HCT116 (cell line): ENCODE measurements at regions not wholly inside any gene's neighbourhood (a gene's known extent, or its start where the extent isn't known, plus 50 kb on each side); places are given as distances from the start of the nearest gene placed in this dataset.

Source experiments
- ATAC-seq: fragments of 200-7000 bp; cut with Tn5 transposase; 2 replicates; pipeline ENCODE4 v1.9.1; 2020; ENCODE audit warnings: mild to moderate bottlenecking, moderate library complexity
- BruUV-seq: library from RNA; stranded (reverse); fragments of 400-500 nt; replicated peaks from 2 replicates; lab custom pipeline; 2021; lab: Mats Ljungman, UMichigan
- CTCF ChIA-PET: fragments of 300-600 bp; sonication (Branson Sonifier 250); formaldehyde crosslinking; loops from one replicate; lab custom pipeline; 2021; ENCODE audit warnings: antibody characterized with exemption; lab: Charles Lee
- POLR2A ChIA-PET: fragments of 300-600, 350-600 bp; sonication (Branson Sonifier 250); formaldehyde crosslinking; loops from one replicate; lab custom pipeline; 2021; ENCODE audit warnings: antibody characterized with exemption; lab: Charles Lee
- RAD21 ChIA-PET, 2 experiments: fragments of 300-600 bp; sonication (Branson Sonifier 250); formaldehyde crosslinking; loops; one replicate each; lab custom pipeline; 2023; ENCODE audit warnings: low total read pairs in 2 of 2; ENCODE audit not compliant: uncharacterized antibody in 2 of 2, unreplicated experiment in 2 of 2, low non-redundant PET in 1 of 2; lab: Charles Lee
- DNase-seq: peaks from one replicate; pipeline ENCODE4 v3.0.0-alpha.2; 2010; ENCODE audit warnings: low read depth, low spot score
- H2AFZ ChIP-seq: fragments of 200-600 bp; shearing (Covaris generic), sonication (generic); 2 replicates; pipeline ENCODE4 v1.6.1; 2017; ENCODE audit warnings: low read depth, mixed run types, mixed read lengths, antibody characterized with exemption, low read length; ENCODE audit not compliant: poor library complexity, severe bottlenecking
- H3K27ac ChIP-seq: 2 replicates; pipeline ENCODE4 v1.5.1; 2012; ENCODE audit warnings: low read depth, low read length
- H3K27me3 ChIP-seq: fragments of 200-600 bp; sonication (generic); 2 replicates; pipeline ENCODE4 v1.6.1; 2016; ENCODE audit warnings: mixed run types, low read length, mixed read lengths; ENCODE audit not compliant: insufficient read depth
- H3K36me3 ChIP-seq, 2 experiments: fragments of 200-500 bp in 1 of 2; fragments of 200-600 bp in 1 of 2; sonication (Bioruptor generic) in 1 of 2; sonication (generic) in 1 of 2; 2 replicates each; pipeline versions ENCODE4 v1.5.1 to v1.6.1; 2014 to 2016; ENCODE audit warnings: low read length in 2 of 2, inconsistent platforms in 1 of 2, mixed read lengths in 1 of 2, mixed run types in 1 of 2; ENCODE audit not compliant: insufficient read depth in 2 of 2, control insufficient read depth in 1 of 2
- H3K4me1 ChIP-seq, 2 experiments: fragments of 200-600 bp in 1 of 2; sonication (generic) in 1 of 2; 2 replicates each; pipeline versions ENCODE4 v1.5.1 to v1.6.1; 2012 to 2017; ENCODE audit warnings: low read length in 2 of 2, inconsistent platforms in 1 of 2, mild to moderate bottlenecking in 1 of 2, mixed read lengths in 1 of 2, mixed run types in 1 of 2, moderate library complexity in 1 of 2; ENCODE audit not compliant: insufficient read depth in 2 of 2, control insufficient read depth in 1 of 2
- H3K4me2 ChIP-seq: fragments of 200-600 bp; sonication (generic); 2 replicates; pipeline ENCODE4 v1.6.1; 2017; ENCODE audit warnings: mixed run types, low read length, mixed read lengths
- H3K4me3 ChIP-seq, 2 experiments: fragments of 200-600 bp in 1 of 2; sonication (generic) in 1 of 2; replicated peaks in 1 of 2; 2 replicates each; pipeline ENCODE4 v1.5.1; 2011 to 2016; ENCODE audit warnings: low read length in 2 of 2, control low read depth in 1 of 2, low read depth in 1 of 2, mild to moderate bottlenecking in 1 of 2, mixed read lengths in 1 of 2, mixed run types in 1 of 2
- H3K79me2 ChIP-seq: fragments of 200-600 bp; sonication (generic); 2 replicates; pipeline ENCODE4 v1.6.1; 2017; ENCODE audit warnings: mild to moderate bottlenecking, mixed run types, low read length, moderate library complexity, mixed read lengths; ENCODE audit not compliant: insufficient read depth
- H3K9ac ChIP-seq: fragments of 200-600 bp; sonication (generic); 2 replicates; pipeline ENCODE4 v1.6.1; 2016; ENCODE audit warnings: low read length, mixed read lengths
- H3K9me2 ChIP-seq: fragments of 200-600 bp; sonication (generic), shearing (Covaris generic); 2 replicates; pipeline ENCODE4 v1.6.1; 2017; ENCODE audit warnings: mixed run types, mild to moderate bottlenecking, moderate library complexity; ENCODE audit not compliant: insufficient read depth
- H3K9me3 ChIP-seq, 2 experiments: fragments of 200-500 bp in 1 of 2; fragments of 200-600 bp in 1 of 2; sonication (Bioruptor generic) in 1 of 2; sonication (generic) in 1 of 2; 2 replicates each; pipeline ENCODE4 v1.6.1; 2014 to 2017; ENCODE audit warnings: low read length in 2 of 2, mixed read lengths in 2 of 2, inconsistent platforms in 1 of 2, low read depth in 1 of 2, mild to moderate bottlenecking in 1 of 2, mixed run types in 1 of 2, moderate library complexity in 1 of 2; ENCODE audit not compliant: control insufficient read depth in 1 of 2, insufficient read depth in 1 of 2
- H4K20me1 ChIP-seq: fragments of 200-600 bp; sonication (generic), shearing (Covaris generic); 2 replicates; pipeline ENCODE4 v1.6.1; 2017; ENCODE audit warnings: mixed run types, mild to moderate bottlenecking, moderate library complexity; ENCODE audit not compliant: insufficient read depth
- CBX3 ChIP-seq: IDR thresholded peaks from 2 replicates; pipeline ENCODE4 v1.6.1; 2012; ENCODE audit warnings: low read depth
- EGR1 ChIP-seq: IDR thresholded peaks from 2 replicates; pipeline ENCODE4 v1.6.1; 2012; ENCODE audit warnings: low read depth
- ELF1 ChIP-seq: IDR thresholded peaks from 2 replicates; pipeline ENCODE4 v1.6.1; 2012; ENCODE audit warnings: low read depth, borderline replicate concordance
- EZH2 ChIP-seq: fragments of 200-600 bp; sonication (generic); IDR thresholded peaks from 2 replicates; pipeline ENCODE4 v1.6.1; 2017; ENCODE audit warnings: antibody characterized with exemption, mixed run types
- POLR2AphosphoS5 ChIP-seq: IDR thresholded peaks from 2 replicates; pipeline ENCODE4 v1.6.1; 2011; ENCODE audit warnings: mild to moderate bottlenecking, low read depth, low read length, moderate library complexity
- SIN3A ChIP-seq: IDR thresholded peaks from 2 replicates; pipeline ENCODE4 v1.6.1; 2012; ENCODE audit warnings: low read depth
- TCF7L2 ChIP-seq: IDR thresholded peaks from 2 replicates; pipeline ENCODE4 v1.7.0; 2011; ENCODE audit warnings: borderline replicate concordance, inconsistent platforms; ENCODE audit not compliant: insufficient read depth, insufficient read length; ENCODE audit errors: extremely low read depth
- ZNF274 ChIP-seq: fragments of 200-500 bp; sonication (Bioruptor generic); IDR thresholded peaks from 2 replicates; pipeline ENCODE4 v1.6.1; 2014; ENCODE audit warnings: mild to moderate bottlenecking, low read depth, low read length, inconsistent platforms
- intact Hi-C: fragments of 100-400 bp; cut with micrococcal nuclease; formaldehyde crosslinking; loops from 2 replicates; pipeline ENCODE4 v1.10.0; 2022
- TF ChIP-seq, protein P1 (sequence below): IDR thresholded peaks from 2 replicates; pipeline ENCODE4 v1.6.1; 2011; ENCODE audit warnings: mild to moderate bottlenecking, low read length, moderate library complexity; ENCODE audit not compliant: insufficient replicate concordance; ENCODE audit errors: extremely low read depth
- TF ChIP-seq, protein P2 (sequence below): IDR thresholded peaks from 2 replicates; pipeline ENCODE4 v1.6.1; 2012

DNA sequence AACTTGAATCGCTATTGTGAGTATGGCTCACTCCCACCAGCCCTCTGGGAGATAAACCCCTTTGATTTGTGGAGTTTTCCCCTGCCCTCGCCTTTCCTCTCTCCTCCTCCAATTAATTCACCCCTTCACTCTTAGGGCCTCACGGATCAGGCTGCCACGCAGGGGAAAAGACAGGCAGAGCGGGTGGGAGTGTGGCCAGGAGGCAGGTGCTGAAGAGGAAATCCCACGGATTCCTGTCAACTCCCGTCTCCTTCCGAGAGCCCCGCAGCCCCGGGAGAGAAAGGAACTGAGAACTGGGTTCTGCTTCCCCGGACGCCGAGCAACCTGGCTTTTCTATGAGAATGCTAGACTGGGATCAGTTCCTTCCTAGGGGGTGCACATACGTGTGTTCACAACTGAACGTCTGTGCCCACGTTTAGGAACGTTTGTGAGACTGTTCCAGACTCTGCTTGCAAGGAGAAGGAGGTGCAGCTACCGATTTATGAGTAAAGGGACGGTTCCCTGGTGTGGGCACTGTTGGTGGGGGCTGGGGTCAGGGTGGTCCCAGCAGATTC, 314.5 kb upstream of the TLE4 start:
- H3K27ac ChIP-seq, result no peak overlapping the region
- H3K36me3 ChIP-seq, result no peaks in the 10 kb centered on the region
- H3K4me3 ChIP-seq, result no peak overlapping the region
- no peak for ATAC-seq
- H4K20me1 ChIP-seq, result no peaks in the 10 kb centered on the region
- no peaks in the 10 kb centered on the region for H3K9me2 ChIP-seq
- no peak overlapping the region for H3K9ac ChIP-seq
- H3K4me2 ChIP-seq, result no peak overlapping the region
- no peaks in the 10 kb centered on the region for H3K9me3 ChIP-seq
- 0 out of 2 replicates have a peak, but pooled peaks cover 8% of the 10 kb centered on the region for H3K27me3 ChIP-seq
- BruUV-seq, result no TSS peak
- TF ChIP-seq TCF7L2 (no peak), EGR1 (no peak), SIN3A (no peak), ELF1 (no peak), POLR2AphosphoS5 (no peak), ZNF274 (no peak), CBX3 (no peak), EZH2 (no peak)
- TF ChIP-seq, protein P1, sequence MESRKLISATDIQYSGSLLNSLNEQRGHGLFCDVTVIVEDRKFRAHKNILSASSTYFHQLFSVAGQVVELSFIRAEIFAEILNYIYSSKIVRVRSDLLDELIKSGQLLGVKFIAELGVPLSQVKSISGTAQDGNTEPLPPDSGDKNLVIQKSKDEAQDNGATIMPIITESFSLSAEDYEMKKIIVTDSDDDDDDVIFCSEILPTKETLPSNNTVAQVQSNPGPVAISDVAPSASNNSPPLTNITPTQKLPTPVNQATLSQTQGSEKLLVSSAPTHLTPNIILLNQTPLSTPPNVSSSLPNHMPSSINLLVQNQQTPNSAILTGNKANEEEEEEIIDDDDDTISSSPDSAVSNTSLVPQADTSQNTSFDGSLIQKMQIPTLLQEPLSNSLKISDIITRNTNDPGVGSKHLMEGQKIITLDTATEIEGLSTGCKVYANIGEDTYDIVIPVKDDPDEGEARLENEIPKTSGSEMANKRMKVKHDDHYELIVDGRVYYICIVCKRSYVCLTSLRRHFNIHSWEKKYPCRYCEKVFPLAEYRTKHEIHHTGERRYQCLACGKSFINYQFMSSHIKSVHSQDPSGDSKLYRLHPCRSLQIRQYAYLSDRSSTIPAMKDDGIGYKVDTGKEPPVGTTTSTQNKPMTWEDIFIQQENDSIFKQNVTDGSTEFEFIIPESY, result no peak
- TF ChIP-seq, protein P2, sequence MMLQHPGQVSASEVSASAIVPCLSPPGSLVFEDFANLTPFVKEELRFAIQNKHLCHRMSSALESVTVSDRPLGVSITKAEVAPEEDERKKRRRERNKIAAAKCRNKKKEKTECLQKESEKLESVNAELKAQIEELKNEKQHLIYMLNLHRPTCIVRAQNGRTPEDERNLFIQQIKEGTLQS, result no peak
- no peak overlapping the region for H2AFZ ChIP-seq
- ChIA-PET POLR2A (no interaction called here), RAD21 (no interaction called here), CTCF (no interaction called here)
- H3K4me1 ChIP-seq, result no peaks in the 10 kb centered on the region
- no peak for DNase-seq
- intact Hi-C loops, result no loop called here
- H3K79me2 ChIP-seq, result no peaks in the 10 kb centered on the region
